CD4-positive, CD25-positive, alpha-beta regulatory T cell (primary cell): ENCODE measurements at regions not wholly inside any gene's neighbourhood (a gene's known extent, or its start where the extent isn't known, plus 50 kb on each side); places are given as distances from the start of the nearest gene placed in this dataset.

ENCODE experiments used
- ATAC-seq, 2 donors: fragments of 150-1000 bp; cut with Tn5 transposase; one replicate each; pipeline ENCODE4 v1.10.0; 2021; ENCODE audit warnings: low read depth in 2 of 2, moderate number of reproducible peaks in 2 of 2, moderate library complexity in 1 of 2
- DNase-seq, 3 donors: peaks; one replicate each; pipeline versions ENCODE4 v3.0.0 to v3.0.0-alpha.2; 2012 to 2022; ENCODE audit warnings: mixed read lengths in 1 of 3
- H3K27ac ChIP-seq: one replicate; pipeline ENCODE4 v1.7.0; 2013; ENCODE audit warnings: mild to moderate bottlenecking, low read length; ENCODE audit not compliant: insufficient read depth, poor library complexity, severe bottlenecking
- H3K27me3 ChIP-seq: one replicate; pipeline ENCODE4 v1.7.0; 2013; ENCODE audit warnings: low read length; ENCODE audit not compliant: control insufficient read depth, insufficient read depth
- H3K36me3 ChIP-seq: one replicate; pipeline ENCODE4 v1.7.0; 2013; ENCODE audit warnings: mild to moderate bottlenecking, low read length, moderate library complexity; ENCODE audit not compliant: control insufficient read depth, insufficient read depth
- H3K4me1 ChIP-seq: 2 replicates; pipeline ENCODE4 v1.7.0; 2013; ENCODE audit warnings: mild to moderate bottlenecking, low read length; ENCODE audit not compliant: insufficient read depth, control insufficient read depth, poor library complexity, severe bottlenecking
- H3K4me3 ChIP-seq: one replicate; pipeline ENCODE4 v1.7.0; 2013; ENCODE audit warnings: low read depth, mild to moderate bottlenecking, low read length, moderate library complexity
- H3K9me3 ChIP-seq, 2 experiments: 1 replicate in 1 of 2; 2 replicates in 1 of 2; pipeline ENCODE4 v1.7.0; 2013; ENCODE audit warnings: low read length in 2 of 2, mild to moderate bottlenecking in 1 of 2, moderate library complexity in 1 of 2; ENCODE audit not compliant: control insufficient read depth in 2 of 2
- H3K27ac Mint-ChIP-seq, 3 donors: one replicate each; pipeline ENCODE4 v1.8.0; 2020 to 2022; ENCODE audit warnings: mild to moderate bottlenecking in 3 of 3, mixed read lengths in 3 of 3, moderate library complexity in 2 of 3
- H3K27me3 Mint-ChIP-seq: one replicate; pipeline ENCODE4 v1.8.0; 2022; ENCODE audit warnings: mild to moderate bottlenecking, mixed read lengths
- H3K36me3 Mint-ChIP-seq: one replicate; pipeline ENCODE4 v1.8.0; 2020; ENCODE audit warnings: mixed read lengths
- H3K4me1 Mint-ChIP-seq, 4 donors: one replicate each; pipeline ENCODE4 v1.8.0; 2020 to 2022; ENCODE audit warnings: mixed read lengths in 4 of 4, mild to moderate bottlenecking in 1 of 4
- H3K4me3 Mint-ChIP-seq, 4 donors: one replicate each; pipeline ENCODE4 v1.8.0; 2020 to 2022; ENCODE audit warnings: mild to moderate bottlenecking in 4 of 4, mixed read lengths in 4 of 4, moderate library complexity in 3 of 4
- H3K9me3 Mint-ChIP-seq, 7 donors: one replicate each; pipeline ENCODE4 v1.8.0; 2020 to 2022; ENCODE audit warnings: mixed read lengths in 7 of 7, mild to moderate bottlenecking in 3 of 7, moderate library complexity in 2 of 7

DNA sequence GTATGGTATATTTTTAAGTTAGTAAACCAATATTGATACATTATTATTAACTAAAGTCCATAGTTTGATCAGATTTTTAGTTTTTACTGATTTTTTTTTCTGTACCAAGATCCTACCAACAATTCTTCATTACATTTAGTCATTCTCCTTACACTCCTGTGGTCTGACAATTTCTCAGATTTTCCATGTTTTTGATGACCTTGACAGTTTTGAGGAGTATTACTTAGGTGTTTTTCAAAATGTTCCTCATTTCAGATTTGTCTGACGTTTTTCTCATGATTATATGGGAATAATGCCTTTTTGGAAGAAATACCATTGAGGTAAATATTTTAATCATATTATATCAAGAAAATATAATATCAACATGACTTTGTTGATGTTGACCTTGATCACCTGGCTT, 423.8 kb downstream of the PPP4R3C start:
- H3K36me3 Mint-ChIP-seq, result no peaks in the 10 kb centered on the region
- no peak for DNase-seq

DNA sequence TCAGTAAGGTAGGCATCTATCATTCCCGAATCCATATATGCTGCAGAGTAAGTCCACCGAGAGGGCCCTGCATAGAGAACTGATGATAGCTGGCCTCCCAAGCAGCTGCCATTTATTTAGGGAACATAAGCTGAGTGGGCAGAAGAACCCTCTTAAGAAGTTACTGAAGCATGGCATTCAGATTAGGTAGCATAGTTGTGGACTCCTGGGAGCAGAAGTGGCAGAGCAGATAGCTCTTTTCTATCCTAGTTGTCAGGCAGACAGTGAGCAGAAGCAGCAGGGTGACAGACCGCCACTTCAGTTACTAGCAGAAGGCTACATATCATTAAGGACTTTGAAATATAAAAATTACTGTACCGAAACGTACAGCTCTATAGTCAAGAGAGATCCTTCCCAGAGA, 454.7 kb downstream of the PPP4R3C start:
- no peaks in the 10 kb centered on the region for H3K4me1 Mint-ChIP-seq
- peaks cover 0 to 10% (median 4%) of the 10 kb centered on the region in 7 donors for H3K9me3 Mint-ChIP-seq
- no peaks in the 10 kb centered on the region for H3K36me3 Mint-ChIP-seq
- H3K36me3 ChIP-seq, result no peaks in the 10 kb centered on the region
- no peak overlapping the region for H3K4me3 ChIP-seq
- no peaks in the 10 kb centered on the region for H3K27me3 Mint-ChIP-seq
- H3K4me3 Mint-ChIP-seq, result no peak overlapping the region
- H3K27me3 ChIP-seq, result no peaks in the 10 kb centered on the region
- ATAC-seq (no peak), DNase-seq (no peak)
- H3K4me1 ChIP-seq, result no peaks in the 10 kb centered on the region
- H3K9me3 ChIP-seq, result no peaks in the 10 kb centered on the region
- no peak overlapping the region for H3K27ac Mint-ChIP-seq
- H3K27ac ChIP-seq, result no peak overlapping the region

More for the DNA sequence above, 423.8 kb downstream of the PPP4R3C start:
- H3K27ac Mint-ChIP-seq, result no peak overlapping the region
- H3K9me3 ChIP-seq, result no peaks in the 10 kb centered on the region
- no peaks in the 10 kb centered on the region for H3K4me1 ChIP-seq
- H3K4me3 ChIP-seq, result no peak overlapping the region
- H3K27me3 Mint-ChIP-seq, result no peaks in the 10 kb centered on the region
- no peaks in the 10 kb centered on the region for H3K4me1 Mint-ChIP-seq
- H3K4me3 Mint-ChIP-seq, result no peak overlapping the region
- H3K27me3 ChIP-seq, result no peaks in the 10 kb centered on the region
- no peak overlapping the region for H3K27ac ChIP-seq
- no peak for ATAC-seq
- peaks cover 0 to 4% (median 0%) of the 10 kb centered on the region in 7 donors for H3K9me3 Mint-ChIP-seq
- no peaks in the 10 kb centered on the region for H3K36me3 ChIP-seq

DNA sequence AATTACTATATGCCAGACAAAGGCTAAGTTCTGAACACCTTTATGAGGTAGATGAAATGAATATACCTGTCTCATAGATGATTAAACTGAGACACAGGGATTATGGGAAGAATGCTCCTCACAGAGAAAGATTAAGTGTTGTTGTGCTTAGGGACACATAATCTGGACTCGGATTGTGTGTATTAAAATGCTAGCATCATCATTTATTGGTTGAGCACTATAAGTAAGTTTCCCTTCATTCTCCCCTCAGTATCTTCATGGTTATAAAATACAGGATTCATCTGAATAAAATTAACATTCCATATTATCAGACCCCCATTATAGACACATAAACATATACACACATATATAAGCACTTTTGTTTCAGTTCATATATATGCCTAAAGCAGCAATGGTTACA, 463.5 kb downstream of the PPP4R3C start:
- Histone ChIP-seq H3K27me3 (no peaks in the 10 kb centered on the region), H3K4me3 (no peak overlapping the region), H3K9me3 (no peaks in the 10 kb centered on the region), H3K4me1 (no peaks in the 10 kb centered on the region), H3K27ac (no peak overlapping the region), H3K36me3 (no peaks in the 10 kb centered on the region)
- no peaks in the 10 kb centered on the region for H3K27me3 Mint-ChIP-seq
- DNase-seq (no peak), ATAC-seq (no peak)
- H3K36me3 Mint-ChIP-seq, result no peaks in the 10 kb centered on the region
- H3K9me3 Mint-ChIP-seq, result peaks cover 0 to 9% (median 5%) of the 10 kb centered on the region in 7 donors
- no peak overlapping the region for H3K4me3 Mint-ChIP-seq
- H3K4me1 Mint-ChIP-seq, result peaks cover 0 to 5% (median 0%) of the 10 kb centered on the region in 4 donors
- no peak overlapping the region for H3K27ac Mint-ChIP-seq

DNA sequence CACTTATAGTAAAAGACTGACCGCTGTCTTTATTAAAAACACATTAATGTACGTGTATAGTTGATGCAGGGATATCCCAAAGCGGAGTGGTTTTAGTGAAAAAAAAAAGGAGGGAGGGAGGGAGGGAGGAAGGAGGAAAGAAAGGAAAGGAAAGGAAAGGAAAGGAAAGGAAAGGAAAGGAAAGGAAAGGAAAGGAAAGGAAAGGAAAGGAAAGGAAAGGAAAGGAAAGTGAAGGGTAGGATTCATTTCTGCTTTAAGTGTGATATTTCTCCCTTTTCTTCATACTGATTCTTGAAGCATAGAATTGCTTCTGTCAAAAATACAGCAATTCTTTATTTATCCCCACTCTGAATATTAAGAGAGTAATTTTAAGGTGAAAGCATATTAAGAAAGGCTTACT, 504.9 kb downstream of the PPP4R3C start:
- Mint-ChIP-seq H3K27ac (no peak overlapping the region), H3K36me3 (no peaks in the 10 kb centered on the region), H3K4me1 (no peaks in the 10 kb centered on the region), H3K27me3 (no peaks in the 10 kb centered on the region), H3K9me3 (peaks cover 0 to 5% (median 0%) of the 10 kb centered on the region in 7 donors), H3K4me3 (no peak overlapping the region)
- no peaks in the 10 kb centered on the region for H3K36me3 ChIP-seq
- H3K4me1 ChIP-seq, result no peaks in the 10 kb centered on the region
- H3K27ac ChIP-seq, result no peak overlapping the region
- H3K4me3 ChIP-seq, result no peak overlapping the region
- no peaks in the 10 kb centered on the region for H3K9me3 ChIP-seq
- ATAC-seq, result no peak
- no peak for DNase-seq
- H3K27me3 ChIP-seq, result no peaks in the 10 kb centered on the region

DNA sequence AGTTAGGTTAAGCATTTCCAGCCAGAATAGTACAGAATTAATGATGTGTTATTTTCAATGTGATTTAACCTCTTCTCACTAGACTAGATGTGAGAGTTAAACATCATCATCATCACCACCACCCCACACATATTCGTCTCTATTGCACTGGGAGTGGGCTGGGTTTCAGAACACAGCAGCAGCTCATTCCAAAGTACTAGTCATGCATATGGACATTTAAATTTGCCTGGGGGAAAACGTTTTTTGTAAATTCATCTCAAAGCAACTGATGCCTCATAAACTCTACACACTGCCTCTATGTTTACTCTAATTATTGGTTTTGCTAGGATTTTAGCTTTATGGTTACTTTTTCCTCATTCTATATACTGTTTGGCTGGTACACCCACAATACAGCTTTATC, 509.1 kb downstream of the PPP4R3C start:
- Mint-ChIP-seq H3K4me1 (no peaks in the 10 kb centered on the region), H3K36me3 (no peaks in the 10 kb centered on the region), H3K27ac (no peak overlapping the region), H3K27me3 (no peaks in the 10 kb centered on the region), H3K4me3 (no peak overlapping the region), H3K9me3 (peaks cover 0 to 9% (median 1%) of the 10 kb centered on the region in 7 donors)
- DNase-seq (no peak), ATAC-seq (no peak)
- Histone ChIP-seq H3K36me3 (no peaks in the 10 kb centered on the region), H3K9me3 (no peaks in the 10 kb centered on the region), H3K27ac (no peak overlapping the region), H3K27me3 (no peaks in the 10 kb centered on the region), H3K4me3 (no peak overlapping the region), H3K4me1 (no peaks in the 10 kb centered on the region)

DNA sequence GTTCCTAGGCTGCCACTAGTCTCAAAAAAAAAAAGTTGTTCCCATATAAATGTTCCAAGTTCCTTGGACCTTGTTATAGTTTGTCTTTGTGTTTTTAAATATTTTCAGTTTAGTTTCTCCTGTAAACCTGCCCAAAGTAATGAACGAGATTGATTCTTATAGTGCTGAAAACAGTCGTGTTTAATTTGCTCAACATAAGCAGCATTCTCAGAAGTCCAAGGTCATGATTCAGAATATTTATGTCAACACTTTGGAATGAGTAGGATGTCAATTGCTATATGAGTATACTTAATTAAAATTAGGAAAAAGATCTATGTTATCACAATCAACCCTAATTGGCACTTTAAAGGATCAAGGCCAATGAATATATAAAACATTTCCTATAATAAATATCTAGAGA, 510.9 kb downstream of the PPP4R3C start:
- Mint-ChIP-seq H3K36me3 (no peaks in the 10 kb centered on the region), H3K27ac (no peak overlapping the region), H3K4me1 (no peaks in the 10 kb centered on the region), H3K27me3 (no peaks in the 10 kb centered on the region), H3K9me3 (peaks cover 0 to 12% (median 1%) of the 10 kb centered on the region in 7 donors), H3K4me3 (no peak overlapping the region)
- H3K27me3 ChIP-seq, result no peaks in the 10 kb centered on the region
- H3K27ac ChIP-seq, result no peak overlapping the region
- H3K36me3 ChIP-seq, result no peaks in the 10 kb centered on the region
- no peaks in the 10 kb centered on the region for H3K9me3 ChIP-seq
- ATAC-seq, result no peak
- H3K4me1 ChIP-seq, result no peaks in the 10 kb centered on the region
- DNase-seq, result no peak
- no peak overlapping the region for H3K4me3 ChIP-seq

DNA sequence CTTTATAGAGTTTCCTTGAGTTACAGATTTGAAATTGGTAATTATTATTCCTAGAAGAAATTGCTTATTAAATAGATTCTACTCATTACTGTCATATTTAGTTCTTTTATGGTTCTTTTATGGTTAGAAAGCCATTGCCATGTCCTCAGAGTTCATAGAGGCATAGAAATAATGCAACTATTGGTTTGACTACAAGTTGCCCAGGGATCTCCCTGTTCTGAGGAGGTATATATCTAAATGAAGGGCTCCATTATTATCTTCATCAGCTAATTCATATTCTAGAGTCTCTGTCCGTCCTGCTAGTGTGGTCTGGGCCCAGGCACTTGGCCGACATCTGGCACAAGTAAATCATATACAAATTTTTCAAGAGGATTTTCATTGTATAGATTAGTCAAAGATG, 535.7 kb downstream of the PPP4R3C start:
- ATAC-seq, result no peak
- no peaks in the 10 kb centered on the region for H3K36me3 ChIP-seq
- H3K4me3 Mint-ChIP-seq, result no peak overlapping the region

DNA sequence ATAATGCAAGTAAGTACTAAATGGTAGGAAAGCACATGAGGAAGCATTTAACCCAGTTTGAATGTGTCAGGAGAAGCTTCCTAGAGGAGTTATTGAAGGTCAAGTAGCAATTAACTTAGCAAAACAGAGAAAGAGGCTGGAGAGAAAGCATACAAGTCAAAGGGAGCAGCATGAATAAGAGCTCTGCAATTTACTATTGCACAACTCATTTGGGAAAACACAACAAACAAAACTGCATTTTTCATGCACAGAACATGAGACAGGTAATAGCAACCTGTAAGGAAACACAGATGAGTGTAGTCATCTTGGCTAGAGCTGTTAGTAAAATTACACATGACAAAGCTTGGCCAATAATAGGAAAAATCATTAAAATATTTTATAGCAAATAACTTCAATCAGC, 538.1 kb downstream of the PPP4R3C start:
- ATAC-seq, result no peak
- H3K9me3 Mint-ChIP-seq, result peaks cover 0 to 3% (median 0%) of the 10 kb centered on the region in 7 donors

More for the DNA sequence above, 535.7 kb downstream of the PPP4R3C start:
- Histone ChIP-seq H3K9me3 (no peaks in the 10 kb centered on the region), H3K27me3 (no peaks in the 10 kb centered on the region), H3K4me1 (no peaks in the 10 kb centered on the region), H3K4me3 (no peak overlapping the region), H3K27ac (no peak overlapping the region)
- no peak for DNase-seq
- peaks cover 0 to 2% (median 0%) of the 10 kb centered on the region in 7 donors for H3K9me3 Mint-ChIP-seq
- no peaks in the 10 kb centered on the region for H3K4me1 Mint-ChIP-seq
- H3K27ac Mint-ChIP-seq, result no peak overlapping the region
- H3K27me3 Mint-ChIP-seq, result no peaks in the 10 kb centered on the region
- no peaks in the 10 kb centered on the region for H3K36me3 Mint-ChIP-seq

More for the DNA sequence above, 538.1 kb downstream of the PPP4R3C start:
- no peak for DNase-seq
- no peak overlapping the region for H3K27ac ChIP-seq
- no peaks in the 10 kb centered on the region for H3K27me3 Mint-ChIP-seq
- no peak overlapping the region for H3K4me3 Mint-ChIP-seq
- H3K36me3 Mint-ChIP-seq, result no peaks in the 10 kb centered on the region
- no peaks in the 10 kb centered on the region for H3K27me3 ChIP-seq
- no peaks in the 10 kb centered on the region for H3K36me3 ChIP-seq
- H3K4me1 Mint-ChIP-seq, result no peaks in the 10 kb centered on the region
- no peaks in the 10 kb centered on the region for H3K4me1 ChIP-seq
- no peak overlapping the region for H3K4me3 ChIP-seq
- no peaks in the 10 kb centered on the region for H3K9me3 ChIP-seq
- H3K27ac Mint-ChIP-seq, result no peak overlapping the region
